ENCODE measurements at regions not wholly inside any gene's neighbourhood (a gene's known extent, or its start where the extent isn't known, plus 50 kb on each side); places are given as distances from the start of the nearest gene placed in this dataset.

DNA sequence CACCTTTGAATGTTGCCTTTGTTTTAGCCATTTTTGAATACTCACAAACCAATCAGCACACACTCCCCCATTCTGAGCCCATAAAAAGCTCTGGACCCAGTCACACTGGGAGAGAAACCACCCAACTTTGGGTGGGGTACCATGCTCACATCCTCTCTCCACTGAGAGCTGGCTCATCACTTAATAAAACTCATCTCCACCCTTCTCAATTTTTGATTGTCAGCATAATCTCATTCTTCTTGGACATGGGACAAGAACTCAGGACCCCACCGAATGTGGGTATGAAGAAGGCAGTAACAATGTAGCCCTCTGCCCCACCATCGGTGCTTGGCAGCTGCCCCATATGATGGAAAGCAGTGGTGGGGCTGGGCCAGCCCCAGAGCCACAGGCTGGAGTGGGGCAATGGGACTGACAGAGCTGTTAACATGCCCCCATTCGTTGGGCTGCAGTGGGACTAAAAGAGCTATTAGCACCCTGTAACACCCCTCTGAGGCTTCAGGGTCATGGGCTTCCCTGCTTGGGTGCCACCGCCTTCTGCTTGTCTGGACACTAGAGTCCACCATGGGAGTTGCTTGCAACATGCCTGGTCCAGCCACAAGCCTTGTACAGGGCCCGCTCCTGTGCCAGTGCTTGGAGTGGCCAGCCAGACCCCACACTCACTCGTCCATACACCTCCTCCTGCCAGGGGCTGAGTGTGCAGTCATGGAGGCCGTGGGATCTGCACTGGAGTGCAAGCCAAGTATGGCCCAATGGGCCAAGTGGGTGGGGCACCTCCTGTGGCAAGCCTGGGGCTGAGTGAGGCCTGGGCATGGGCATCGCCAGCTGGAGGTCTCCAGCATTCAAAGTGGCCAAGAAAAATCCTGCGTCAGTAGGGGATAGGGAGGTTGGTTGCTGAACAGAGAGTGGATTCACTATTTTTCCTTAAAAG lies 471.1 kb downstream of the TBC1D22A start:
- Histone ChIP-seq H3K79me2 (ENCODE audit: low read length) (no peaks in the 10 kb centered on the region), H3K9me3 (ENCODE audit: low read length) (no peaks in the 10 kb centered on the region), H3K9ac (ENCODE audit: low read length) (no peak overlapping the region), H3K27me3 (ENCODE audit: low read length) (no peaks in the 10 kb centered on the region), H3K27ac (ENCODE audit: low read length) (no peak overlapping the region), H4K20me1 (ENCODE audit: insufficient read depth, low read depth, low read length) (no peaks in the 10 kb centered on the region), H3K36me3 (ENCODE audit: insufficient read depth, low read length) (no peaks in the 10 kb centered on the region), H3K4me2 (ENCODE audit: low read depth, low read length, poor library complexity, severe bottlenecking) (no peak overlapping the region), H3K4me1 (ENCODE audit: low read length) (no peaks in the 10 kb centered on the region), H3K9me2 (replicated peaks; ENCODE audit: insufficient read depth, low read length) (no peaks in the 10 kb centered on the region), H3K4me3 (ENCODE audit: low read length) (no peak overlapping the region), H2AFZ (ENCODE audit: low read length) (no peak overlapping the region)
- no peak for DNase-seq

- Histone ChIP-seq H3K27ac (ENCODE audit: low read length) (no peak overlapping the region), H3K4me2 (ENCODE audit: low read depth, low read length, poor library complexity, severe bottlenecking) (no peak overlapping the region), H3K79me2 (ENCODE audit: low read length) (no peaks in the 10 kb centered on the region), H3K9me3 (ENCODE audit: low read length) (no peaks in the 10 kb centered on the region), H2AFZ (ENCODE audit: low read length) (no peak overlapping the region), H3K27me3 (ENCODE audit: low read length) (no peaks in the 10 kb centered on the region), H4K20me1 (ENCODE audit: insufficient read depth, low read depth, low read length) (no peaks in the 10 kb centered on the region), H3K36me3 (ENCODE audit: insufficient read depth, low read length) (no peaks in the 10 kb centered on the region), H3K9ac (ENCODE audit: low read length) (no peak overlapping the region), H3K4me3 (ENCODE audit: low read length) (no peak overlapping the region), H3K9me2 (replicated peaks; ENCODE audit: insufficient read depth, low read length) (no peaks in the 10 kb centered on the region), H3K4me1 (ENCODE audit: low read length) (no peaks in the 10 kb centered on the region)
- DNase-seq = no peak
These were observed 470.3 kb downstream of the TBC1D22A start for GRCh38 chr22:47232753-47233152.

DNA sequence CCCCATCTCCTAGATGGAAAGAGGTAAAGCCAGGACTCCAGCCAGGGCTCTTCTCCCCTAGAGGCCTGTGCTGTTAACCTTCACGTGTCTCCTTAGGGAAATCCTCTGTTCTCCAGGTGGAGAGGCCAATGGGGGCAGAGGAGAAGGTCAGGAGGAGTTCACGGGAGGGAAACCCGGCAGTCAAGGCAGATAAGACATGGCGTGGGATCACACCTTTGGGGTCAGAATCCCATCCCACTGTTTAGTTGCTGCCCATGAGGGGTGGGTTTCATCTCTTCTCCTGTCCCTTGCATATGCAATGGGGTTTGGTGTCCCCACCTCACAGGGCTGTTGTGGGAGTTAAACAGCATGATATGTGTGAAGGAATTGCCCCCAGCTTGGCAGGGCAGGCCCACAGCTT lies 469.7 kb downstream of the TBC1D22A start:
- Histone ChIP-seq H3K36me3 (ENCODE audit: insufficient read depth, low read length) (no peaks in the 10 kb centered on the region), H3K4me3 (ENCODE audit: low read length) (no peak overlapping the region), H2AFZ (ENCODE audit: low read length) (no peak overlapping the region), H4K20me1 (ENCODE audit: insufficient read depth, low read depth, low read length) (no peaks in the 10 kb centered on the region), H3K9me2 (replicated peaks; ENCODE audit: insufficient read depth, low read length) (no peaks in the 10 kb centered on the region), H3K79me2 (ENCODE audit: low read length) (no peaks in the 10 kb centered on the region), H3K4me2 (ENCODE audit: low read depth, low read length, poor library complexity, severe bottlenecking) (no peak overlapping the region), H3K9me3 (ENCODE audit: low read length) (no peaks in the 10 kb centered on the region), H3K9ac (ENCODE audit: low read length) (no peak overlapping the region), H3K27ac (ENCODE audit: low read length) (no peak overlapping the region), H3K4me1 (ENCODE audit: low read length) (no peaks in the 10 kb centered on the region), H3K27me3 (ENCODE audit: low read length) (no peaks in the 10 kb centered on the region)
- no peak for DNase-seq

- no peak overlapping the region for H3K4me3 ChIP-seq (ENCODE audit: low read length)
- H3K27me3 ChIP-seq (ENCODE audit: low read length) = no peaks in the 10 kb centered on the region
- H3K27ac ChIP-seq (ENCODE audit: low read length) = no peak overlapping the region
- H3K9me3 ChIP-seq (ENCODE audit: low read length) = no peaks in the 10 kb centered on the region
- H3K9ac ChIP-seq (ENCODE audit: low read length) = no peak overlapping the region
- H3K79me2 ChIP-seq (ENCODE audit: low read length) = no peaks in the 10 kb centered on the region
- no peak for DNase-seq
- H3K9me2 ChIP-seq (replicated peaks; ENCODE audit: insufficient read depth, low read length) = no peaks in the 10 kb centered on the region
- no peaks in the 10 kb centered on the region for H4K20me1 ChIP-seq (ENCODE audit: insufficient read depth, low read depth, low read length)
- H2AFZ ChIP-seq (ENCODE audit: low read length) = no peak overlapping the region
- H3K4me2 ChIP-seq (ENCODE audit: low read depth, low read length, poor library complexity, severe bottlenecking) = no peak overlapping the region
- H3K36me3 ChIP-seq (ENCODE audit: insufficient read depth, low read length) = no peaks in the 10 kb centered on the region
- H3K4me1 ChIP-seq (ENCODE audit: low read length) = no peaks in the 10 kb centered on the region
These were observed 469.3 kb downstream of the TBC1D22A start for GRCh38 chr22:47231759-47232158.

DNA sequence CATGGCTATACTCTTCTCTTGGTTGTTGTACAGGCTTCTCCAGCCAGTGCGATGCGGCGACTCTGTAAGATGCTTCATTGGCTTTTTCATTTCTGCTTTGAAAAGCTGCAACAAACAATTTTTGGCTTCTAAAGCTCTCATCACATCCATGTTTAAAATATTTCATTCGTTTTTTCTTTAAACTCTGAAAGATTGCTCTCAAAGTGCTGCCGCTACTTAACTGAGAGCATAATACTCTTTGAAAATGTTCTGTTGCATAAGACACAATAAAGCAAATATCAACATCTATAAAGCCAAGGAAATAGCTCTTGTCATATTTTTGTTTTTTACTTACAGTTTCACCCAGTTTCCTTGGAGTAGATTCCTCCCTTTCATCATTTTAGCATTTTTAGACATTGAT lies 468.3 kb downstream of the TBC1D22A start:
- DNase-seq = no peak
- Histone ChIP-seq H3K9me3 (ENCODE audit: low read length) (no peaks in the 10 kb centered on the region), H3K27me3 (ENCODE audit: low read length) (no peaks in the 10 kb centered on the region), H3K79me2 (ENCODE audit: low read length) (no peaks in the 10 kb centered on the region), H3K9ac (ENCODE audit: low read length) (no peak overlapping the region), H2AFZ (ENCODE audit: low read length) (no peak overlapping the region), H3K4me2 (ENCODE audit: low read depth, low read length, poor library complexity, severe bottlenecking) (no peak overlapping the region), H3K4me1 (ENCODE audit: low read length) (no peaks in the 10 kb centered on the region), H3K9me2 (replicated peaks; ENCODE audit: insufficient read depth, low read length) (no peaks in the 10 kb centered on the region), H3K4me3 (ENCODE audit: low read length) (no peak overlapping the region), H3K27ac (ENCODE audit: low read length) (no peak overlapping the region), H4K20me1 (ENCODE audit: insufficient read depth, low read depth, low read length) (no peaks in the 10 kb centered on the region), H3K36me3 (ENCODE audit: insufficient read depth, low read length) (no peaks in the 10 kb centered on the region)

DNA sequence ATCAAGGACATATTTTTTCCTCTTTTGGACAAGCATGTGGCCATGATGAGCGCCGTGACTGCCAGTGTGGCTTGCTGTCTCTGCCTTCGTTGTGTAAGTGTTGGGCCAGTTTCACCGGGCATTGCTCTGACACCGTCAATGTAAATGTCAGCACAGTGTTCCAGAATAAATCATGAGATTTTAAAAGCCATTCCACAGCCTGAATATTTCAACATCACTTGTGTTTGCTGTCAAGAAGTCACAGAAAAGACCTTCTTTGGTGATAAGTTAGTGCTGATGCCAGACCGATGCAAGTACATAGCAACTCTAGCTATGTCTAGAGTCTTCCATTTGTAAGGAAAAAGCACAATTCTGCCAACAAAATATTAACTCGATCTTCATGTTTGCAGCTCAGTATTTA lies 467.8 kb downstream of the TBC1D22A start:
- H3K4me3 ChIP-seq (ENCODE audit: low read length) = no peak overlapping the region
- DNase-seq = no peak
- no peak overlapping the region for H3K27ac ChIP-seq (ENCODE audit: low read length)
- H3K4me2 ChIP-seq (ENCODE audit: low read depth, low read length, poor library complexity, severe bottlenecking) = no peak overlapping the region
- no peaks in the 10 kb centered on the region for H3K36me3 ChIP-seq (ENCODE audit: insufficient read depth, low read length)
- H3K9ac ChIP-seq (ENCODE audit: low read length) = no peak overlapping the region
- no peaks in the 10 kb centered on the region for H3K79me2 ChIP-seq (ENCODE audit: low read length)
- no peaks in the 10 kb centered on the region for H3K4me1 ChIP-seq (ENCODE audit: low read length)
- no peaks in the 10 kb centered on the region for H3K9me2 ChIP-seq (replicated peaks; ENCODE audit: insufficient read depth, low read length)
- no peaks in the 10 kb centered on the region for H4K20me1 ChIP-seq (ENCODE audit: insufficient read depth, low read depth, low read length)
- no peaks in the 10 kb centered on the region for H3K9me3 ChIP-seq (ENCODE audit: low read length)
- H3K27me3 ChIP-seq (ENCODE audit: low read length) = no peaks in the 10 kb centered on the region
- H2AFZ ChIP-seq (ENCODE audit: low read length) = no peak overlapping the region

GRCh38 chr22:47228767-47229166 lies 466.3 kb downstream of the TBC1D22A start:
- Histone ChIP-seq H3K36me3 (ENCODE audit: insufficient read depth, low read length) (no peaks in the 10 kb centered on the region), H3K79me2 (ENCODE audit: low read length) (no peaks in the 10 kb centered on the region), H3K9me3 (ENCODE audit: low read length) (no peaks in the 10 kb centered on the region), H3K4me2 (ENCODE audit: low read depth, low read length, poor library complexity, severe bottlenecking) (no peak overlapping the region), H3K27ac (ENCODE audit: low read length) (no peak overlapping the region), H4K20me1 (ENCODE audit: insufficient read depth, low read depth, low read length) (no peaks in the 10 kb centered on the region), H3K27me3 (ENCODE audit: low read length) (no peaks in the 10 kb centered on the region), H2AFZ (ENCODE audit: low read length) (no peak overlapping the region), H3K4me1 (ENCODE audit: low read length) (no peaks in the 10 kb centered on the region), H3K9me2 (replicated peaks; ENCODE audit: insufficient read depth, low read length) (no peaks in the 10 kb centered on the region), H3K4me3 (ENCODE audit: low read length) (no peak overlapping the region), H3K9ac (ENCODE audit: low read length) (no peak overlapping the region)
- DNase-seq = no peak

DNA sequence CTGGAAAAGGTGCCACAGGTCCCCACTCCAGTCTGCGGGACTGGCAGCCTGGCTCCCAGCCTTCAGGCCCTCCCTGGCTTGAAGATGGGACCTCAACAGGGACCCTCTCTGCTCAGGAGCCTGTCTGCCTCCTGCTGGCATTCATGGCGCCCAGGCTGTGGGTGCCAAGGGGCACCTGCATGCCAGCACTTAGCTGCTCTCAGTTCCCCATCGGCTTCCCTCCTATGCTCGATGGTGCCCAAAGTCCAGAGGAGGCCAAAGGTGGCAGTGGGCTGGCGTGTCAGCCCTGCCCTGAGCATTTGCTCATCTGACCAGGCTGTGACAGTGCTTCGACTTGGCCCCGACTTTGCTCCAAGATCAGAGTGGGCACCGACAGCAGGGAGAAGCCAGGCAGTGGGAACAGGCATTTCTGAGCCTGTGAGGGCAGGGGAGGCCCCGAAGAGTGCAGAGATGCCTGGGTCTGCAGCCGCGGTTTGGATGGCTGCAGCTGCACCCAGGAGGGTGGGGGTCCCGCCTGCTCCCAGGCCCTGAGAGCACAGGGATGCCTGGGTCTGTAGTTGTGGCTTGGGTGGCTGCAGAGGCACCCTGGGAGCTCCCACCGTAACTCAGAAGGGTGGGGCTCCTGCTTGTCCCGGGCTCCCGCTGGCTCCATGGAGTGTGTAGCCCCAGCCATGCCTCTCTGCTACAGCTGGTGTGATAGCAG lies 463.6 kb downstream of the TBC1D22A start:
- Histone ChIP-seq H3K9ac (ENCODE audit: low read length) (no peak overlapping the region), H3K79me2 (ENCODE audit: low read length) (no peaks in the 10 kb centered on the region), H3K9me3 (ENCODE audit: low read length) (no peaks in the 10 kb centered on the region), H3K9me2 (replicated peaks; ENCODE audit: insufficient read depth, low read length) (no peaks in the 10 kb centered on the region; the same call in 1 of the 2 replicates), H3K4me3 (ENCODE audit: low read length) (no peak overlapping the region), H2AFZ (ENCODE audit: low read length) (no peak overlapping the region), H3K4me1 (ENCODE audit: low read length) (no peaks in the 10 kb centered on the region), H3K36me3 (ENCODE audit: insufficient read depth, low read length) (no peaks in the 10 kb centered on the region), H3K27ac (ENCODE audit: low read length) (no peak overlapping the region), H3K27me3 (ENCODE audit: low read length) (no peaks in the 10 kb centered on the region), H4K20me1 (ENCODE audit: insufficient read depth, low read depth, low read length) (no peaks in the 10 kb centered on the region), H3K4me2 (ENCODE audit: low read depth, low read length, poor library complexity, severe bottlenecking) (no peak overlapping the region)
- DNase-seq = no peak

Data from Karpas-422 (cell line).